SU-DHL-6 (cell line): ENCODE measurements at regions not wholly inside any gene's neighbourhood (a gene's known extent, or its start where the extent isn't known, plus 50 kb on each side); places are given as distances from the start of the nearest gene placed in this dataset.

ENCODE experiments used
- EZH2phosphoT487 ChIP-seq: fragments of 200-600 bp; sonication (generic), shearing (Covaris generic); conservative IDR thresholded peaks from 2 replicates; pipeline ENCODE4 v1.6.1; 2018; ENCODE audit warnings: mild to moderate bottlenecking, antibody characterized with exemption, low read length, moderate library complexity, mixed read lengths
- TF ChIP-seq, protein P1 (sequence below): fragments of 200-600 bp; sonication (generic); IDR thresholded peaks from one replicate; pipeline ENCODE4 v1.5.1; 2017; ENCODE audit warnings: antibody characterized with exemption, mild to moderate bottlenecking, low read length, moderate library complexity; ENCODE audit not compliant: insufficient read depth, poor library complexity, severe bottlenecking

DNA sequence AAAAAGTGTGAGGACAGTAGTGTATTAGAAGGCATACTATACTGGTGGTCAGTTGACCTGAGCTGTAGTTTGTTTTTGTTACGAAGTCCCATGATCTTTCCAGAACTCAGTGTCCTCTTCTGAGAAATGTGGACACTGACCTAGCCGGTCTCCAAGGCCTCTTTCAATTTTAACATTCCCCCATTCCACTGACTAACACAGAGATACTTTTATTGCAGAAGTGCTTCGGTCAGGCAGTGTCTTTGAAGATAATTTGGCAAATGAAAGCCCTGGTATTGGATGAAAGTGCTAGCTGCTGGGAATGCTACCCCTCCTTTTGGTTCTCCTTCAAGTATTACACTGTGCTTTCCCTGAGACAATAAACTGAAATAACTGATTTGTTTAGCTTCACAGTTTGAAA is 89.4 kb downstream of the LMO4 start:
- TF ChIP-seq, protein P1, sequence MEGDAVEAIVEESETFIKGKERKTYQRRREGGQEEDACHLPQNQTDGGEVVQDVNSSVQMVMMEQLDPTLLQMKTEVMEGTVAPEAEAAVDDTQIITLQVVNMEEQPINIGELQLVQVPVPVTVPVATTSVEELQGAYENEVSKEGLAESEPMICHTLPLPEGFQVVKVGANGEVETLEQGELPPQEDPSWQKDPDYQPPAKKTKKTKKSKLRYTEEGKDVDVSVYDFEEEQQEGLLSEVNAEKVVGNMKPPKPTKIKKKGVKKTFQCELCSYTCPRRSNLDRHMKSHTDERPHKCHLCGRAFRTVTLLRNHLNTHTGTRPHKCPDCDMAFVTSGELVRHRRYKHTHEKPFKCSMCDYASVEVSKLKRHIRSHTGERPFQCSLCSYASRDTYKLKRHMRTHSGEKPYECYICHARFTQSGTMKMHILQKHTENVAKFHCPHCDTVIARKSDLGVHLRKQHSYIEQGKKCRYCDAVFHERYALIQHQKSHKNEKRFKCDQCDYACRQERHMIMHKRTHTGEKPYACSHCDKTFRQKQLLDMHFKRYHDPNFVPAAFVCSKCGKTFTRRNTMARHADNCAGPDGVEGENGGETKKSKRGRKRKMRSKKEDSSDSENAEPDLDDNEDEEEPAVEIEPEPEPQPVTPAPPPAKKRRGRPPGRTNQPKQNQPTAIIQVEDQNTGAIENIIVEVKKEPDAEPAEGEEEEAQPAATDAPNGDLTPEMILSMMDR, result no peak
- TF ChIP-seq EZH2phosphoT487, result no peak
